ENCODE measurements at regions not wholly inside any gene's neighbourhood (a gene's known extent, or its start where the extent isn't known, plus 50 kb on each side); places are given as distances from the start of the nearest gene placed in this dataset.

- H3K36me3 Mint-ChIP-seq (ENCODE audit: low read depth, unreplicated experiment), result no peaks in the 10 kb centered on the region
- Histone ChIP-seq H3K4me3 (ENCODE audit: insufficient read depth, low read depth, low read length) (no peak overlapping the region), H3K9me3 (ENCODE audit: insufficient read depth, low read depth, low read length) (no peaks in the 10 kb centered on the region), H2AFZ (ENCODE audit: low read depth, low read length) (no peak overlapping the region), H3K27me3 (ENCODE audit: insufficient read depth, low read length) (no peaks in the 10 kb centered on the region), H4K20me1 (ENCODE audit: insufficient read depth, low read length) (no peaks in the 10 kb centered on the region), H3K4me1 (ENCODE audit: insufficient read depth, low read length) (no peaks in the 10 kb centered on the region), H3K27ac (ENCODE audit: low read depth, low read length) (no peak overlapping the region), H3K4me2 (ENCODE audit: low read length) (no peak overlapping the region), H3K79me2 (ENCODE audit: insufficient read depth, low read length) (no peaks in the 10 kb centered on the region), H3K9ac (ENCODE audit: low read length) (no peak overlapping the region), H3K36me3 (ENCODE audit: insufficient read depth, low read length) (no peaks in the 10 kb centered on the region)
- H3K27ac Mint-ChIP-seq (ENCODE audit: unreplicated experiment), result no peak overlapping the region
- H3K4me3 Mint-ChIP-seq (ENCODE audit: unreplicated experiment), result no peak overlapping the region
- no peak for DNase-seq (ENCODE audit: low read depth)
- H3K9me3 Mint-ChIP-seq (ENCODE audit: unreplicated experiment), result peaks cover 2% of the 10 kb centered on the region
- peaks cover 2% of the 10 kb centered on the region for H3K27me3 Mint-ChIP-seq (ENCODE audit: low read depth, unreplicated experiment)
- H3K4me1 Mint-ChIP-seq (ENCODE audit: low read depth, unreplicated experiment), result no peaks in the 10 kb centered on the region
- TF ChIP-seq, protein P1, sequence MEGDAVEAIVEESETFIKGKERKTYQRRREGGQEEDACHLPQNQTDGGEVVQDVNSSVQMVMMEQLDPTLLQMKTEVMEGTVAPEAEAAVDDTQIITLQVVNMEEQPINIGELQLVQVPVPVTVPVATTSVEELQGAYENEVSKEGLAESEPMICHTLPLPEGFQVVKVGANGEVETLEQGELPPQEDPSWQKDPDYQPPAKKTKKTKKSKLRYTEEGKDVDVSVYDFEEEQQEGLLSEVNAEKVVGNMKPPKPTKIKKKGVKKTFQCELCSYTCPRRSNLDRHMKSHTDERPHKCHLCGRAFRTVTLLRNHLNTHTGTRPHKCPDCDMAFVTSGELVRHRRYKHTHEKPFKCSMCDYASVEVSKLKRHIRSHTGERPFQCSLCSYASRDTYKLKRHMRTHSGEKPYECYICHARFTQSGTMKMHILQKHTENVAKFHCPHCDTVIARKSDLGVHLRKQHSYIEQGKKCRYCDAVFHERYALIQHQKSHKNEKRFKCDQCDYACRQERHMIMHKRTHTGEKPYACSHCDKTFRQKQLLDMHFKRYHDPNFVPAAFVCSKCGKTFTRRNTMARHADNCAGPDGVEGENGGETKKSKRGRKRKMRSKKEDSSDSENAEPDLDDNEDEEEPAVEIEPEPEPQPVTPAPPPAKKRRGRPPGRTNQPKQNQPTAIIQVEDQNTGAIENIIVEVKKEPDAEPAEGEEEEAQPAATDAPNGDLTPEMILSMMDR (IDR thresholded peaks at IDR 0.05; ENCODE audit: insufficient read depth, low read depth, low read length), result no peak
- FAIRE-seq, result no peak
Measured at GRCh38 chr5:156009583-156009982, 317.4 kb upstream of the SGCD start.

GRCh38 chr5:156015137-156015536, 311.8 kb upstream of the SGCD start:
- no peak for FAIRE-seq
- H3K4me3 ChIP-seq (ENCODE audit: insufficient read depth, low read depth, low read length), result no peak overlapping the region
- H4K20me1 ChIP-seq (ENCODE audit: insufficient read depth, low read length), result no peaks in the 10 kb centered on the region
- H3K36me3 ChIP-seq (ENCODE audit: insufficient read depth, low read length), result no peaks in the 10 kb centered on the region
- H3K27ac Mint-ChIP-seq (ENCODE audit: unreplicated experiment), result no peak overlapping the region
- no peak overlapping the region for H3K4me2 ChIP-seq (ENCODE audit: low read length)
- no peak for DNase-seq (ENCODE audit: low read depth)
- H3K36me3 Mint-ChIP-seq (ENCODE audit: low read depth, unreplicated experiment), result no peaks in the 10 kb centered on the region
- no peaks in the 10 kb centered on the region for H3K27me3 Mint-ChIP-seq (ENCODE audit: low read depth, unreplicated experiment)
- no peak overlapping the region for H3K27ac ChIP-seq (ENCODE audit: low read depth, low read length)
- no peaks in the 10 kb centered on the region for H3K9me3 ChIP-seq (ENCODE audit: insufficient read depth, low read depth, low read length)
- H3K4me3 Mint-ChIP-seq (ENCODE audit: unreplicated experiment), result no peak overlapping the region
- H3K4me1 Mint-ChIP-seq (ENCODE audit: low read depth, unreplicated experiment), result no peaks in the 10 kb centered on the region
- no peaks in the 10 kb centered on the region for H3K79me2 ChIP-seq (ENCODE audit: insufficient read depth, low read length)
- no peak for TF ChIP-seq EZH2 (IDR thresholded peaks at IDR 0.05; ENCODE audit: insufficient read depth, low read length)
- TF ChIP-seq, protein P1 (IDR thresholded peaks at IDR 0.05; ENCODE audit: insufficient read depth, low read depth, low read length), result no peak
- no peak overlapping the region for H3K9ac ChIP-seq (ENCODE audit: low read length)
- H2AFZ ChIP-seq (ENCODE audit: low read depth, low read length), result no peak overlapping the region
- no peaks in the 10 kb centered on the region for H3K9me3 Mint-ChIP-seq (ENCODE audit: unreplicated experiment)
- H3K27me3 ChIP-seq (ENCODE audit: insufficient read depth, low read length), result no peaks in the 10 kb centered on the region
- H3K4me1 ChIP-seq (ENCODE audit: insufficient read depth, low read length), result no peaks in the 10 kb centered on the region

DNA sequence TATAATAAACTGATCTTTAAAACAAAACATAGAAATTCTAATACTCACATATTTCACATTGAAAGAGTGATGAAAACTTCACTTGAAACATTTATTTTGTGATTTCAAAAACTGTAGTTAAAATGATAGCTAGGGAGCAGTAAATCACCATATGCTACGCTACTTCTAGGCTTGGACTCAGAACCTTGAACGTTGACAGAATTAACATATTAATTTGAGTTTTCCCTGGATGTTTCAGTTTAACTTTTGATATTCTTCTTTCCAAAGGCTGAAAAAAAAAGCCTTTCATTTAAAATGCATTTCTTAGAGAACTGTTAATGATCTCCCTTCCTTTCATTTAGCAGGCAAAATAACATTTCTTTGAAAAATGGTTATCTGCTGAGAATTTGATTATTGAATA, 307.8 kb upstream of the SGCD start:
- no peaks in the 10 kb centered on the region for H3K9me3 ChIP-seq (ENCODE audit: insufficient read depth, low read depth, low read length)
- no peaks in the 10 kb centered on the region for H3K36me3 ChIP-seq (ENCODE audit: insufficient read depth, low read length)
- Mint-ChIP-seq H3K27ac (ENCODE audit: unreplicated experiment) (no peak overlapping the region), H3K36me3 (ENCODE audit: low read depth, unreplicated experiment) (no peaks in the 10 kb centered on the region), H3K4me1 (ENCODE audit: low read depth, unreplicated experiment) (no peaks in the 10 kb centered on the region), H3K4me3 (ENCODE audit: unreplicated experiment) (no peak overlapping the region), H3K9me3 (ENCODE audit: unreplicated experiment) (no peaks in the 10 kb centered on the region), H3K27me3 (ENCODE audit: low read depth, unreplicated experiment) (no peaks in the 10 kb centered on the region)
- H3K4me2 ChIP-seq (ENCODE audit: low read length), result no peak overlapping the region
- no peaks in the 10 kb centered on the region for H3K4me1 ChIP-seq (ENCODE audit: insufficient read depth, low read length)
- TF ChIP-seq, protein P1 (IDR thresholded peaks at IDR 0.05; ENCODE audit: insufficient read depth, low read depth, low read length), result no peak
- no peak for TF ChIP-seq EZH2 (IDR thresholded peaks at IDR 0.05; ENCODE audit: insufficient read depth, low read length)
- no peak overlapping the region for H3K9ac ChIP-seq (ENCODE audit: low read length)
- FAIRE-seq, result no peak
- no peak for DNase-seq (ENCODE audit: low read depth)
- no peak overlapping the region for H3K27ac ChIP-seq (ENCODE audit: low read depth, low read length)
- H3K27me3 ChIP-seq (ENCODE audit: insufficient read depth, low read length), result no peaks in the 10 kb centered on the region
- no peaks in the 10 kb centered on the region for H3K79me2 ChIP-seq (ENCODE audit: insufficient read depth, low read length)
- no peak overlapping the region for H2AFZ ChIP-seq (ENCODE audit: low read depth, low read length)
- H3K4me3 ChIP-seq (ENCODE audit: insufficient read depth, low read depth, low read length), result no peak overlapping the region
- H4K20me1 ChIP-seq (ENCODE audit: insufficient read depth, low read length), result no peaks in the 10 kb centered on the region

Measured in astrocyte (in vitro differentiated cells and primary cell).